ENCODE measurements at regions not wholly inside any gene's neighbourhood (a gene's known extent, or its start where the extent isn't known, plus 50 kb on each side); places are given as distances from the start of the nearest gene placed in this dataset.

- Histone ChIP-seq H3K4me3 (ENCODE audit: insufficient read depth, low read depth, low read length) (no peak overlapping the region), H3K4me1 (ENCODE audit: insufficient read depth, low read length) (no peaks in the 10 kb centered on the region), H3K36me3 (ENCODE audit: insufficient read depth, low read length) (no peaks in the 10 kb centered on the region), H3K27me3 (ENCODE audit: insufficient read depth, low read length) (no peaks in the 10 kb centered on the region), H3K9ac (ENCODE audit: low read length) (no peak overlapping the region), H3K4me2 (ENCODE audit: low read length) (no peak overlapping the region), H4K20me1 (ENCODE audit: insufficient read depth, low read length) (no peaks in the 10 kb centered on the region), H3K27ac (ENCODE audit: low read depth, low read length) (no peak overlapping the region), H3K9me3 (ENCODE audit: insufficient read depth, low read depth, low read length) (no peaks in the 10 kb centered on the region), H2AFZ (ENCODE audit: low read depth, low read length) (no peak overlapping the region), H3K79me2 (ENCODE audit: insufficient read depth, low read length) (no peaks in the 10 kb centered on the region)
- Mint-ChIP-seq H3K27ac (ENCODE audit: unreplicated experiment) (no peak overlapping the region), H3K4me3 (ENCODE audit: unreplicated experiment) (no peak overlapping the region), H3K9me3 (ENCODE audit: unreplicated experiment) (no peaks in the 10 kb centered on the region), H3K4me1 (ENCODE audit: low read depth, unreplicated experiment) (no peaks in the 10 kb centered on the region), H3K27me3 (ENCODE audit: low read depth, unreplicated experiment) (no peaks in the 10 kb centered on the region), H3K36me3 (ENCODE audit: low read depth, unreplicated experiment) (no peaks in the 10 kb centered on the region)
- no peak for FAIRE-seq
- no peak for DNase-seq (ENCODE audit: low read depth)
- TF ChIP-seq, protein P1, sequence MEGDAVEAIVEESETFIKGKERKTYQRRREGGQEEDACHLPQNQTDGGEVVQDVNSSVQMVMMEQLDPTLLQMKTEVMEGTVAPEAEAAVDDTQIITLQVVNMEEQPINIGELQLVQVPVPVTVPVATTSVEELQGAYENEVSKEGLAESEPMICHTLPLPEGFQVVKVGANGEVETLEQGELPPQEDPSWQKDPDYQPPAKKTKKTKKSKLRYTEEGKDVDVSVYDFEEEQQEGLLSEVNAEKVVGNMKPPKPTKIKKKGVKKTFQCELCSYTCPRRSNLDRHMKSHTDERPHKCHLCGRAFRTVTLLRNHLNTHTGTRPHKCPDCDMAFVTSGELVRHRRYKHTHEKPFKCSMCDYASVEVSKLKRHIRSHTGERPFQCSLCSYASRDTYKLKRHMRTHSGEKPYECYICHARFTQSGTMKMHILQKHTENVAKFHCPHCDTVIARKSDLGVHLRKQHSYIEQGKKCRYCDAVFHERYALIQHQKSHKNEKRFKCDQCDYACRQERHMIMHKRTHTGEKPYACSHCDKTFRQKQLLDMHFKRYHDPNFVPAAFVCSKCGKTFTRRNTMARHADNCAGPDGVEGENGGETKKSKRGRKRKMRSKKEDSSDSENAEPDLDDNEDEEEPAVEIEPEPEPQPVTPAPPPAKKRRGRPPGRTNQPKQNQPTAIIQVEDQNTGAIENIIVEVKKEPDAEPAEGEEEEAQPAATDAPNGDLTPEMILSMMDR (IDR thresholded peaks at IDR 0.05; ENCODE audit: insufficient read depth, low read depth, low read length) = no peak
- no peak for TF ChIP-seq EZH2 (IDR thresholded peaks at IDR 0.05; ENCODE audit: insufficient read depth, low read length)
Measured at GRCh38 chr9:104269996-104270963, 176.2 kb downstream of the SMC2 start.

GRCh38 chr9:104276709-104277245 lies 182.7 kb downstream of the SMC2 start:
- no peak overlapping the region for H3K27ac ChIP-seq (ENCODE audit: low read depth, low read length)
- Mint-ChIP-seq H3K9me3 (ENCODE audit: unreplicated experiment) (no peaks in the 10 kb centered on the region), H3K27me3 (ENCODE audit: low read depth, unreplicated experiment) (no peaks in the 10 kb centered on the region), H3K27ac (ENCODE audit: unreplicated experiment) (no peak overlapping the region), H3K36me3 (ENCODE audit: low read depth, unreplicated experiment) (no peaks in the 10 kb centered on the region), H3K4me3 (ENCODE audit: unreplicated experiment) (no peak overlapping the region), H3K4me1 (ENCODE audit: low read depth, unreplicated experiment) (peaks cover 26% of the 10 kb centered on the region)
- DNase-seq (ENCODE audit: low read depth) (peak; percentile 10), FAIRE-seq (no peak)
- H3K4me3 ChIP-seq (ENCODE audit: insufficient read depth, low read depth, low read length) = no peak overlapping the region
- no peak overlapping the region for H3K4me2 ChIP-seq (ENCODE audit: low read length)
- no peaks in the 10 kb centered on the region for H3K36me3 ChIP-seq (ENCODE audit: insufficient read depth, low read length)
- H3K79me2 ChIP-seq (ENCODE audit: insufficient read depth, low read length) = no peaks in the 10 kb centered on the region
- no peaks in the 10 kb centered on the region for H3K9me3 ChIP-seq (ENCODE audit: insufficient read depth, low read depth, low read length)
- no peaks in the 10 kb centered on the region for H3K27me3 ChIP-seq (ENCODE audit: insufficient read depth, low read length)
- no peak overlapping the region for H2AFZ ChIP-seq (ENCODE audit: low read depth, low read length)
- no peak for TF ChIP-seq EZH2 (IDR thresholded peaks at IDR 0.05; ENCODE audit: insufficient read depth, low read length)
- TF ChIP-seq, protein P1 (IDR thresholded peaks at IDR 0.05; ENCODE audit: insufficient read depth, low read depth, low read length) = no peak
- H4K20me1 ChIP-seq (ENCODE audit: insufficient read depth, low read length) = no peaks in the 10 kb centered on the region
- H3K4me1 ChIP-seq (ENCODE audit: insufficient read depth, low read length) = no peaks in the 10 kb centered on the region
- no peak overlapping the region for H3K9ac ChIP-seq (ENCODE audit: low read length)
